NCI-H128 (cell line): ENCODE measurements at regions not wholly inside any gene's neighbourhood (a gene's known extent, or its start where the extent isn't known, plus 50 kb on each side); places are given as distances from the start of the nearest gene placed in this dataset.

Source experiments
- DNase-seq: peaks from one replicate; lab custom pipeline; 2025; ENCODE audit not compliant: unreplicated experiment; lab: John Stamatoyannopoulos, UW

- no peak for DNase-seq
These were observed 250.8 kb upstream of the OSR1 start for GRCh38 chr2:19609266-19609665.

DNA sequence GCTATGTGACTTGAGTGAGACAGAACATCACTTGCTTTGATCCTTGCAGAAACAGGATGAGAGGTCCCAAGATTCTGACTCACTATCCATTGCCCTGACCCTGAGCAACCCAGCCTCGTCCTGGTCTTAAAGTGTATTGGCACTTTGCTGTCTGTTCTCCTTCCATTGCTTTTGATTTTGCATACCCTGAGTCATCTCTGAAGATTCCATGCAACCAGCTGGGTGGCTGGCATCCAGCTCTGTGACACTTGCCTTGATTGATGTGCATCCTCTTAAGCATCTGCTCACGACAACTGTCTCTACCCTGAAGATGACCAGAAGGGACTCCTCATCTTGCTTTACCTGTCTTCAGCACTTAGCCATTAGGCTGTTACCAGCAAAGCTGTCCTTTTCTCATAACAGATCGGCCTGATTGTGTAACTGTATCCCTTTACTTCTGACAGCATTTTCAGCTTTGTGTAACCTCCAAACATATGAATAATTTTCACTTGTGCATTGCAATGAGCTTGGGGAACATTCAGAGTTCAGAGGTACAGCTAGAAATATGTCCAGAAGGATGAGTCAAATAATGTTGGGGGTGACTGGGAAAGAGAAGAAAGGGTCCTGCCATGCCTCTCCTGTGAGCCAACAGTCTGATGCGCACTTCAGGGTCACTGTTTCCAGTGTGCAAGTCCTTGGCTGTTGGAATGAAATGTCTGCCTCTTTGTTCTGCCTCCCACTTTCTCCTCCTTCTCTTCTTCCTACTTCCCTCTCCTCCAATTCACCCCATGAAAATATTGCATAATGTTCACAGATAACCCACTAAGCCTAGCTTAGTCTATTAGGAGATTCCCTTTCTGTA is 249.7 kb upstream of the OSR1 start:
- no peak for DNase-seq

DNA sequence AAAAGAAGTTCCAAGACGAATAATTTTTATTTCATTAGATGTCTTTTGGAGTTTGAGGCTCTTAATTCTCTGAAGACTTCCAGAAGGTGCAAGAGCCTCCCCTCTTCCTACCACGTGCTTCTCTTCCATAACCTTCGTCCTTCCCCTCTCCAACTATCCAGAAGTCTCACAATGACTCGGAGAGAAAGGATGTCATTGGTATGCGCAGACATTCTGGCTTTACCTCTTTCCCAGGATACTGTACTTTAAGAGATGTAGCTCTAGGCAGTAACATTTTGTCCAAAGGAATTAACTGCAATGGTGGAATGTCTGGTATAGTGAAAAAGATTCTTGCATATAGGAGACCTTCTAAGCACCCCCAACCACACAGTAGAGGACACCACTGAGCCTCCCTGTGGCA is 249.0 kb upstream of the OSR1 start:
- no peak for DNase-seq

GRCh38 chr2:19600982-19601381 is 242.6 kb upstream of the OSR1 start:
- DNase-seq = no peak

- DNase-seq = no peak
These were observed 242.1 kb upstream of the OSR1 start for GRCh38 chr2:19600506-19600905.

DNA sequence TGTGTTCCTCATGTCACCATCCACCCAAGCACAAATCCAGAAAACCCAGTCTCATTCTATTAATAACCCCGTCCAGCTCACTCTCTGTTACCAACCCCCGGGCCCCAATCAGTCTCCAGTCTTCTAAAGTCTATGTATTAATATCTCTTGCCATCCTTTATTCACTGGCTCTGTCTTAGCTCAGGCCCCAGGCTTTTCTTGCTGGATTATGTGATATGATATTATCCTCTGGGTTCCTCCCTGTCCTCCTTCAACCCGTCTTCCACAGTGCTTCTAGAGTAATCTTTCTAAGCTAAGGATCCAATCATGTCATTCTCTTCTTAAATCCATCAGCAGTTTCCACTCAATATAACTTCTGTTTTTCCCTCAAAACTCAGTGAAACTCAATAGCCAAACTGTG is 240.5 kb upstream of the OSR1 start:
- no peak for DNase-seq

- DNase-seq = no peak
These were observed 233.8 kb upstream of the OSR1 start for GRCh38 chr2:19592197-19592596.

- no peak for DNase-seq
These were observed 231.4 kb upstream of the OSR1 start for GRCh38 chr2:19589791-19590190.

GRCh38 chr2:19580830-19581229 is 222.4 kb upstream of the OSR1 start:
- DNase-seq = no peak

- no peak for DNase-seq
These were observed 221.8 kb upstream of the OSR1 start for GRCh38 chr2:19580264-19580663.

DNA sequence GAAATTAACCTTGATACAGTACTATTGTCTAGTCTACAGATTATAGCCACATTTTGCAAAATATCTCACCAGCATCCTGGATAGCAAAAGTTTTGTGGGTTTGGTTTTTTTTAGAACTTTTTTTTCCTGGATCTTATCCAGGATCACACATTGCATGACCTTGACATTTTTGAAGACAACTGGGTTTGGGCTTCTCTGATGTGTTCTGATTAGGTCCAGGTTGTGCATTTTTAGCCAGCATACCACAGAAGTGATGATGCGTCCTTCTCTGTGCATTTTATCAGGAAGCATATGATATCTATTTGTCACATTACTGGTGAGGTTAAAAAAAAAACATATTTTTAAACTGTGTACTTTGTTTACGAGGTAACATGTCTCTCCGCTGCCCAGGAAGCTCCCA is 221.0 kb upstream of the OSR1 start:
- DNase-seq = no peak

- no peak for DNase-seq
These were observed 219.3 kb upstream of the OSR1 start for GRCh38 chr2:19577723-19578122.

GRCh38 chr2:19576411-19576810 is 218.0 kb upstream of the OSR1 start:
- DNase-seq = no peak

DNA sequence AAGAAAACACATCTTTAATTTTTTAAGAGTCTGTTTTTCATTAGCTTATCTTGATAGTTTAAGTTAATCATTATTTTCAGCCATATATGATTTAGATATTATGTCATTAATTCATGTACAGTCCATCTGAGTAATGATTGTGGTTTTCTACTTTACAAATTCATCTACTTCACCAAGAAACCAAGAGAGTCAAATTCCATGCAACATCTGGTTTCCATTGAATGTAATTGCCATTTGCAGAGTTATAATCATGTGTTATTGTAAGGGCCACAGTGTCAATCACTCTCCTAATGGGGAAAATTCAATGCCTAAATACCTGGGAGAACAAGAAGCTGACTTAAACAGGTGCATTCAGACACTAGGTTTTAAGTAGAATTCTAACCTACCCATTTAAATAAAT is 217.2 kb upstream of the OSR1 start:
- DNase-seq = no peak

GRCh38 chr2:19574778-19575260 is 216.4 kb upstream of the OSR1 start:
- no peak for DNase-seq

DNA sequence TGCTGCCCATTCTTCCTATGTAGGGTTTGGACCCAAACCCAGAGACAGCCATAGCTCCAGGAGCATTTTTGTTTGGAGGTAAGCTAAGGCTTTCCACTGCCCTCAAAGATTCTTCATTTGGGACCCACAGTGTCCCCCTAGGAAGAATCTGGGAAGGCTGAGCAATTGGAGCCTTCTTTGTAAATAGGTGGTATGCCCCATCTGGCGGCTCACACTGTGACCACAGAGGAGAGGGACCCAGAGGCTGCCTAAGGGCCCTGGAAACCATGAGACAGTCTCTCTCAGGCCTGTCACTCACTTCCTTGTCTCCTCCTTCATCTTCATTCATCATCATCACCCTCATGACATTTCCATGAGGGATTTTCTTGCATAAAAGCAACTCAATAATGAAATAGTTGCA is 215.4 kb upstream of the OSR1 start:
- no peak for DNase-seq

GRCh38 chr2:19571773-19572172 is 213.3 kb upstream of the OSR1 start:
- no peak for DNase-seq

DNA sequence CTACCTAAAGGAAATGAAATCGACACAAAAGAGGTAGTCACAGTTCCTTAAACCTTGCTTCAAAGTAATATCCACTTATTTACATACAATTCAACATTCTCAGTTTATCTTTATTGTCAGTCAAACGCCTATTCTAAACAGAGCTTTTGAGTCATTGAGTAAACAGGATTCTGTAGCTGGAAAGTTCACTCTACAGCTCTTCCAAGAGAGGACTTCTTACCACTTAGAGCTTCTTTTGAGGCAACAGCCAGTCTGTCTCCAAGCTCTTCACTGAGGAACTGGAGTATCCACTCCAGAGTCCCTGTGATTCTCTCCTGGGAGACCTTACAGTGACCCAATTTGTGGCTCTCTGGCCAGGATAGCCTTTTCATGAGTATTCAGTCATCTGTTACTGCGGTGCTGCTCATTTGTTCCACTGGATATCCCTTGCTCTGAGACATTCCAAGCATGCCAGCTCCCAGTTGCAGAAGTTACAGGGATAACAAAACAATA is 210.9 kb upstream of the OSR1 start:
- no peak for DNase-seq

DNA sequence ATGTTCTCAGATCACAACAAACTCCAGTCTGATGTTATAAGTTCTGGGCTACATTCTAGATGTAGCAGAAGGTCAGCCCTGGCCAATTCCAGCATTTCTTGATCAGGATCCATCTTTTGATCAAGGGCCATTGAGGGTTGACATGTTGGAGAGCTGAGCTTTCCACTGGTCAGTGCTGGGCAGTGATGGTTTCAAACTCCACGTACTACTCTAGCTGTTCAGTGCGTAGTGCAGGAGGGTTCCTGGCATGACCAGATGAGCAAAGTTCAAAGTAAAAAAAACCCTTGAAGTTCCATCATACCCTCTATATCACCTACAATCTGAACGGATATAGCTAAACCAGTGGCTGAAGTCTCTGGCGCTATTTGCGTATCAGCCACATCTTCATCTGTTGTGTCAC is 210.4 kb upstream of the OSR1 start:
- DNase-seq = no peak

- DNase-seq = no peak
These were observed 202.4 kb upstream of the OSR1 start for GRCh38 chr2:19560785-19561184.

DNA sequence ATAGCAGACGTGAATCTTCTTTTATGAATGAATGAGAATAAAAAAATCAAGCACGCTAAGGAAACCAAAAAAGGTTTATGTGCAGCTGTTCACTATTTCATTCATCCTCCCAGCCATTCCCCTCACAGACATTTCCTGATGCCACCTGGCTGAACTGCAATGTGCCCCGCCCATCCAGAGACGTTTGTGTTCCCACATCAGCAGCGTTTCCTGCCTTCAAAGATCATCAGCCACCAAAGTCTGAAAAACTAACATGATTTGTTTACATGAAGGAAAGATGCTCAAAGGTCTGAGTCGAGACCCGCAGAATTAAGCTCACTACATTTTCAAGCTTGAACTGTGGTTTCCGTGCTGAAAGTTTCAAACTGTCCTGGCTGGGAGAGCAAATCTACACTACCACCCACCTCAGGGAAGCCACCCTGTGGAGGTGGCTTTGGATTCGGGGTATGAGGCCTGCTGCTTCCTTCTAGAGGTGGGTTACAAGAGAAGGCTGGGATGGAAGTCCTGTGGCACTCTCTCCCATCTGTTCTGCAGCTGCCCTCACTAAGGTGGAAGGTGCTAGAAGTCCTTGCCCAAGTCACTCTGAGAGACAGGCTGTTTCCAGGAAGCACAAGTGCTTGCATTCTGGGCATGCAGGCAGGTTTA is 201.3 kb upstream of the OSR1 start:
- no peak for DNase-seq

DNA sequence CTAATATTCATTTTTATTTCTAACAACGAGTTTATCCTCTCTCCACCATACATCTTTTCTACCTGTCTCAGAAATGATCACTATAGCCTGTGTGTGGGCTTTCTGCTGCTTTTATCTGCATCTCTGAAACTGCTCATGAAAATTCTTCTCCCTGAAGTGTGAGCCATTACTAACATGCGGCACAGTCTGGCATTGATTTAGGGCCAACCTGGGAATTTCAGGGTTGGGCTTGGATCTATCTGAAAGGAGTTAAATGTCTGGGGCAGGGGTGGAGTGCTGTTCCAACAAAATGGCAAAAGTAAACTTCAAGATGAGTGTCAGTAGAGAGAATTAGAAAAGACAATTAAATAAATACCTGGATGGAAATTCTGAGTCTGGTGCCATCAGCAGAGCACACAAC is 198.2 kb upstream of the OSR1 start:
- no peak for DNase-seq
